NB4 (cell line): ENCODE measurements at regions not wholly inside any gene's neighbourhood (a gene's known extent, or its start where the extent isn't known, plus 50 kb on each side); places are given as distances from the start of the nearest gene placed in this dataset.

Experiments
- DNase-seq: peaks from one replicate; pipeline ENCODE4 v3.0.0; 2010; ENCODE audit warnings: low read depth
- H3K4me3 ChIP-seq: one replicate; pipeline ENCODE4 v1.5.1; 2011; ENCODE audit warnings: mild to moderate bottlenecking, low read depth, low read length, moderate library complexity
- CTCF ChIP-seq: IDR thresholded peaks from one replicate; pipeline ENCODE4 v1.5.1; 2012; ENCODE audit warnings: low read depth, low read length
- MAX ChIP-seq: IDR thresholded peaks from 2 replicates; pipeline ENCODE4 v1.6.1; 2011; ENCODE audit warnings: low read depth, low read length
- MYC ChIP-seq: IDR thresholded peaks from 2 replicates; pipeline ENCODE4 v1.6.1; 2011; ENCODE audit warnings: low read depth, low read length
- POLR2A ChIP-seq: IDR thresholded peaks from 2 replicates; pipeline ENCODE4 v1.6.1; 2011; ENCODE audit warnings: mild to moderate bottlenecking; ENCODE audit not compliant: insufficient read length; ENCODE audit errors: extremely low read depth

DNA sequence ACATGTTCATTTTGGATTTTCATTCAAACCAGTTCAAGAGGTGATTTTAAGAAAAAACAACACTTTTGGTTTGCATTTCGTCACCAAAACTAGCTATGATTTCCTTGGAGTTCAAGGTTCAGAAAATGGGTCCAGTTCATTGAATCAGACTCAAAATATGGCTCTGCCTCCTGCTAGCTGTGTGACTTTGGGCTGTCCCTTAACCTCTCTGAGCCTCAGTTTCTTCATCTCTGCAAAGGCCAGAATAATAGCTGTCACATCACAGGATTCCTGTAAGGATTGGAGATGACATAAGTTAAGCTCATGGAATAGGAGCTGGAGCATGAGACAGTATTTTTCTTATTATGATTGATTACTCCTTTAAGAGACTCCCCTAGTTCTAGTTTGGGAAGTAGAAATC, 147.8 kb upstream of the SMIM23 start:
- TF ChIP-seq MYC (no peak), CTCF (no peak), POLR2A (no peak), MAX (no peak)
- no peak overlapping the region for H3K4me3 ChIP-seq
- DNase-seq, result no peak

- H3K4me3 ChIP-seq, result no peak overlapping the region
- DNase-seq, result no peak
- TF ChIP-seq CTCF (no peak), POLR2A (no peak), MAX (no peak), MYC (no peak)
Measured at GRCh38 chr5:171639205-171639621, 146.4 kb upstream of the SMIM23 start.

DNA sequence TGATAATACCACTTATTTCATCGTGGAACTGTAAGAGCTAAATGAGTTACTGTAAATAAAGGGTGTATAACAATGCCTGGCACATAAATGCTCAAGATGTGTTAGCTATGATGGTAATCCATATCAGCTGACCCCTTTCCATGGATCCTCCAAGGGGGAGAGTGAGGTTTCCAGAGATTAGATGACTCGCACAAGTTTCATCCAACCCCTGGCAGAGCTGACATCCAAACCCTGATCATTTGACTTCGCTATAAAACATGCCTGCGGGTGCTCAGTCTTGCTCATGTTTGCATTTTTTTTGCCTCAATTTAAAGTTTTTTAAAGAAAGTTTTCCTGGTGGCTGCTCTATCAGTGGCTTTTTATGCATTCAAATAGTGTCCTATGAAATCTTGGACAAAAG, 145.7 kb upstream of the SMIM23 start:
- TF ChIP-seq MYC, result no peak
- TF ChIP-seq POLR2A, result no peak
- TF ChIP-seq CTCF, result no peak
- no peak for TF ChIP-seq MAX
- no peak overlapping the region for H3K4me3 ChIP-seq
- no peak for DNase-seq

GRCh38 chr5:171640480-171640879, 145.1 kb upstream of the SMIM23 start:
- no peak for DNase-seq
- no peak overlapping the region for H3K4me3 ChIP-seq
- TF ChIP-seq CTCF (no peak), POLR2A (no peak), MAX (no peak), MYC (no peak)

DNA sequence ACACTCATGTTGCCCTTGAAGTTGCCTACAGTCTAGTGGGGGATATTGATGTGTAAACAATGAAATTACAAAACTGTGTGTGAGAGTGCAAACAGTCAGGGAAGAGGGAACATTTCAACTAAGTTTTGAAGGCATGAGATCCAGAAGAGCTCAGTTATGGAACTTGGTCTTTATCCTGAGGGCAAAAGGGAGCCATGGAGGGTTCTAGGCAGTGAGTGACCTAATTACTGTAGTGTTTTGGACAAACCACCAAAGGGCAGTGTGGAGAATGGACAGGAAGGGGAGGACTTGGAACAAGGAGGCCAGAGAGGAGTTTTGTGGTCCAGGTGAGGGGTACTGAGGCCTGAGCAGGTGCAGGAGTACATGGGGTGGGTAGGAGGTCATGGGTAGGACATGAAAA, 143.7 kb upstream of the SMIM23 start:
- no peak for DNase-seq
- TF ChIP-seq MAX (no peak), CTCF (no peak), POLR2A (no peak), MYC (no peak)
- no peak overlapping the region for H3K4me3 ChIP-seq

- TF ChIP-seq MAX, result no peak
- no peak for TF ChIP-seq POLR2A
- TF ChIP-seq MYC, result no peak
- no peak for TF ChIP-seq CTCF
- no peak overlapping the region for H3K4me3 ChIP-seq
- no peak for DNase-seq
Measured at GRCh38 chr5:171642894-171643293, 142.7 kb upstream of the SMIM23 start.
